Neuronal stem cell (in vitro differentiated cells): ENCODE measurements at regions not wholly inside any gene's neighbourhood (a gene's known extent, or its start where the extent isn't known, plus 50 kb on each side); places are given as distances from the start of the nearest gene placed in this dataset.

Source experiments
- DNase-seq: peaks from one replicate; pipeline ENCODE4 v3.0.0-alpha.2; 2013; ENCODE audit warnings: low spot score
- H2AFZ ChIP-seq: one replicate; pipeline ENCODE4 v1.6.1; 2013; ENCODE audit warnings: mild to moderate bottlenecking, low read length, inconsistent platforms
- H2AK5ac ChIP-seq: 2 replicates; pipeline ENCODE4 v1.6.1; 2013; ENCODE audit warnings: low read depth, mild to moderate bottlenecking, inconsistent platforms, low read length, moderate library complexity, mixed read lengths
- H2BK120ac ChIP-seq: 2 replicates; pipeline ENCODE4 v1.6.1; 2013; ENCODE audit warnings: low read depth, mild to moderate bottlenecking, inconsistent platforms, low read length, moderate library complexity, mixed read lengths
- H2BK12ac ChIP-seq: one replicate; pipeline ENCODE4 v1.6.1; 2013; ENCODE audit warnings: low read length, inconsistent platforms
- H2BK15ac ChIP-seq: 2 replicates; pipeline ENCODE4 v1.6.1; 2013; ENCODE audit warnings: mild to moderate bottlenecking, low read length, inconsistent platforms, mixed read lengths
- H2BK5ac ChIP-seq: one replicate; pipeline ENCODE4 v1.6.1; 2013; ENCODE audit warnings: inconsistent platforms, mild to moderate bottlenecking, low read length, moderate library complexity
- H3K14ac ChIP-seq: one replicate; pipeline ENCODE4 v1.6.1; 2013; ENCODE audit warnings: low read length, inconsistent platforms
- H3K18ac ChIP-seq: 2 replicates; pipeline ENCODE4 v1.6.1; 2013; ENCODE audit warnings: low read length, inconsistent platforms
- H3K23ac ChIP-seq: 2 replicates; pipeline ENCODE4 v1.6.1; 2013; ENCODE audit warnings: low read depth, mild to moderate bottlenecking, mixed read lengths, low read length, inconsistent platforms; ENCODE audit not compliant: poor library complexity
- H3K27ac ChIP-seq: replicated peaks from 3 replicates; pipeline ENCODE4 v1.5.1; 2013; ENCODE audit warnings: low read length, inconsistent platforms
- H3K27me3 ChIP-seq, 3 experiments: 2 replicates each; pipeline ENCODE4 v1.6.1; 2013; ENCODE audit warnings: low read length in 3 of 3, mild to moderate bottlenecking in 2 of 3, inconsistent platforms in 1 of 3, low read depth in 1 of 3, mixed read lengths in 1 of 3, moderate library complexity in 1 of 3; ENCODE audit not compliant: control insufficient read depth in 3 of 3, insufficient read depth in 3 of 3
- H3K36me3 ChIP-seq, 2 donors: replicated peaks in 1 of 2; 2 replicates each; pipeline ENCODE4 v1.6.1; 2013; ENCODE audit warnings: low read length in 2 of 2; ENCODE audit not compliant: control insufficient read depth in 2 of 2, insufficient read depth in 2 of 2
- H3K4ac ChIP-seq: 2 replicates; pipeline ENCODE4 v1.6.1; 2013; ENCODE audit warnings: inconsistent platforms, mild to moderate bottlenecking, low read length, moderate library complexity
- H3K4me1 ChIP-seq, 2 donors: 1 replicate in 1 of 2; 2 replicates in 1 of 2; pipeline ENCODE4 v1.6.1; 2013; ENCODE audit warnings: low read length in 2 of 2, low read depth in 1 of 2; ENCODE audit not compliant: control insufficient read depth in 2 of 2, insufficient read depth in 1 of 2
- H3K4me2 ChIP-seq: one replicate; pipeline ENCODE4 v1.6.1; 2013; ENCODE audit warnings: mild to moderate bottlenecking, low read length, inconsistent platforms; ENCODE audit not compliant: insufficient read depth, poor library complexity, severe bottlenecking
- H3K4me3 ChIP-seq, 2 donors: 2 replicates each; pipeline ENCODE4 v1.5.1; 2013; ENCODE audit warnings: low read length in 2 of 2, mild to moderate bottlenecking in 2 of 2, inconsistent platforms in 1 of 2, moderate library complexity in 1 of 2
- H3K79me1 ChIP-seq: one replicate; pipeline ENCODE4 v1.6.1; 2013; ENCODE audit warnings: low read depth, mild to moderate bottlenecking, inconsistent platforms, low read length, moderate library complexity
- H3K9ac ChIP-seq: one replicate; pipeline ENCODE4 v1.6.1; 2013; ENCODE audit warnings: mild to moderate bottlenecking, low read depth, low read length, inconsistent platforms; ENCODE audit not compliant: poor library complexity
- H3K9me3 ChIP-seq, 2 donors: replicated peaks in 1 of 2; 2 replicates each; pipeline versions ENCODE3 to v1.6.1; 2013; ENCODE audit warnings: low read length in 2 of 2, mild to moderate bottlenecking in 2 of 2, inconsistent platforms in 1 of 2, low read depth in 1 of 2, mixed read lengths in 1 of 2, moderate library complexity in 1 of 2; ENCODE audit not compliant: control insufficient read depth in 2 of 2, insufficient read depth in 1 of 2
- H4K8ac ChIP-seq: one replicate; pipeline ENCODE4 v1.6.1; 2013; ENCODE audit warnings: low read depth, mild to moderate bottlenecking, inconsistent platforms, low read length, moderate library complexity
- H4K91ac ChIP-seq: one replicate; pipeline ENCODE4 v1.6.1; 2013; ENCODE audit warnings: low read length, low read depth, mild to moderate bottlenecking, inconsistent platforms; ENCODE audit not compliant: poor library complexity
- WGBS, 2 donors: extraction: QIAGEN DNeasy Blood & Tissue Kit; methylation state at CpG; one replicate each; pipeline ENCODE4 v1.1.7; 2013; ENCODE audit warnings: missing lambda C conversion rate in 2 of 2, mixed read lengths in 1 of 2; ENCODE audit not compliant: insufficient read length in 2 of 2, insufficient replicate concordance in 1 of 2; ENCODE audit errors: extremely low coverage in 2 of 2; 5-methylcytosine and 5-hydroxymethylcytosine counted together

DNA sequence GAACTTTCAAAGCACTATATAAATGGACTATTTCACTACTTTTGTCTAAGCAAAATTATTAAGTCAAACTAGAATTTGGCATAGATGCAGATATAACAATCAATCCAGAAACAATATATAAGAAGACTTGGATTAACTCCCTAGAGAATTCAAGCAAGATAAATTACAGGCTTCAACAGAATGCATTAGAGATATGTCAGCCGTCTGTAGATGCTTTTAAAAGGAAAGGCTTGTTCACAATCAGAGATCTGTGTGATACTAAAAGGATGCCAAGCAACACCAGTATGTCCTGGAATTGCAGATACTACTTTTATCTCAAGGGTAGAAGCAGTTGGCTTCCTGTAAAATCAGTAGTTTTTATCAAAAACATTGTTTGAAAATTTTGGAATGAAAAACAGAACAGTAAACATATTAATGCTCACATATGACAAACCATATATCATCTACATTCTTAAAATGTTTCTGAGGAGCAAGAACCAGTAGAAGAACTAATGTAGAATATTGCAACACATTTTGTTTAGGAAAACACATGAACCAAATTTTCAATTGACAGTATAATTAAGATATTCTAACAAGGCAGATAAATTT lies 947.9 kb upstream of the LRRN3 start:
- no peak overlapping the region for H2BK15ac ChIP-seq
- no peak overlapping the region for H3K23ac ChIP-seq
- no peaks in the 10 kb centered on the region for H3K79me1 ChIP-seq
- no peak overlapping the region for H2BK5ac ChIP-seq
- no peak overlapping the region for H2BK120ac ChIP-seq
- no peak overlapping the region for H4K8ac ChIP-seq
- no peak overlapping the region for H2AK5ac ChIP-seq
- H3K4me1 ChIP-seq = no peaks in the 10 kb centered on the region
- H2AFZ ChIP-seq = no peak overlapping the region
- no peak overlapping the region for H3K4me2 ChIP-seq
- H2BK12ac ChIP-seq = no peak overlapping the region
- no peak overlapping the region for H3K14ac ChIP-seq
- no peaks in the 10 kb centered on the region for H3K36me3 ChIP-seq
- H3K27me3 ChIP-seq = no peaks in the 10 kb centered on the region
- H4K91ac ChIP-seq = no peak overlapping the region
- H3K27ac ChIP-seq = no peak overlapping the region
- H3K9ac ChIP-seq = no peak overlapping the region
- H3K4me3 ChIP-seq = no peak overlapping the region
- no peak for DNase-seq
- no peak overlapping the region for H3K18ac ChIP-seq
- H3K4ac ChIP-seq = no peak overlapping the region
- H3K9me3 ChIP-seq = peaks cover 2 to 3% of the 10 kb centered on the region in 2 donors
- WGBS, 2 donors = no CpG with 5 or more reads among the region's 1 CpG

DNA sequence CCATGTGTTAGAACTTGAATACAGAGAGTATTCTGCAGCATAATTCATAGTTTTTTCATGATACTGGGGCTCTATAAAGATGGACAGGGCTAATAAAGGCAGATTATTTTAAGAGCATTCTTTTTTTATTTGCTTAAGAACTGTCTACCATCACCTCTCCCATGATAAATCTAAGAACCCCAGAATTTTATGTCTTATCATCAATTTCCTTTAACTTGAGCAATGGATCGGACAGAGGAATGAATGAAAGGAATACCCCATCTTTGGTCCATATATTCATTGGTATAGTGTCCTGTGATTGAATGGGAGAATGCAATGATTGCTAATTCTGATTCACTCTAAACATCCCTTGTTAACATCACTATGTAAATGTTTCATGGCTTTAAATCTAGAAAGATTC lies 946.3 kb upstream of the LRRN3 start:
- Histone ChIP-seq H3K79me1 (no peaks in the 10 kb centered on the region), H2AK5ac (no peak overlapping the region), H3K9ac (no peak overlapping the region), H3K4me2 (no peak overlapping the region), H3K4me1 (no peaks in the 10 kb centered on the region), H3K36me3 (no peaks in the 10 kb centered on the region), H3K14ac (no peak overlapping the region), H3K4ac (no peak overlapping the region), H4K8ac (no peak overlapping the region), H2BK5ac (no peak overlapping the region), H3K9me3 (peaks cover 11 to 18% of the 10 kb centered on the region in 2 donors), H3K23ac (no peak overlapping the region), H2BK12ac (no peak overlapping the region), H3K18ac (no peak overlapping the region), H2AFZ (no peak overlapping the region), H3K27ac (no peak overlapping the region), H3K27me3 (no peaks in the 10 kb centered on the region), H2BK15ac (no peak overlapping the region), H2BK120ac (no peak overlapping the region), H4K91ac (no peak overlapping the region), H3K4me3 (no peak overlapping the region)
- DNase-seq = no peak
- no CpG with 5 or more reads among the region's 1 CpG for WGBS, 2 donors

- WGBS, 2 donors = no CpG with 5 or more reads among the region's 6 CpGs
- no peak overlapping the region for H3K4me3 ChIP-seq
Observed at GRCh38 chr7:110148054-110148453, 942.9 kb upstream of the LRRN3 start.

GRCh38 chr7:110153222-110153621 lies 937.7 kb upstream of the LRRN3 start:
- no peak overlapping the region for H2AK5ac ChIP-seq
- DNase-seq = no peak
- no peaks in the 10 kb centered on the region for H3K27me3 ChIP-seq
- no peak overlapping the region for H3K4ac ChIP-seq
- no peak overlapping the region for H3K18ac ChIP-seq
- no peak overlapping the region for H3K23ac ChIP-seq
- no peaks in the 10 kb centered on the region for H3K4me1 ChIP-seq
- H4K8ac ChIP-seq = no peak overlapping the region
- no peak overlapping the region for H2BK15ac ChIP-seq
- no peak overlapping the region for H2BK120ac ChIP-seq
- no peak overlapping the region for H3K4me2 ChIP-seq
- no peaks in the 10 kb centered on the region for H3K79me1 ChIP-seq
- H3K9ac ChIP-seq = no peak overlapping the region
- H3K14ac ChIP-seq = no peak overlapping the region
- H3K4me3 ChIP-seq = no peak overlapping the region
- no CpG with 5 or more reads among the region's 3 CpGs for WGBS, 2 donors
- peaks cover 8 to 13% of the 10 kb centered on the region in 2 donors for H3K9me3 ChIP-seq
- H3K27ac ChIP-seq = no peak overlapping the region
- H4K91ac ChIP-seq = no peak overlapping the region
- no peak overlapping the region for H2BK5ac ChIP-seq
- H2BK12ac ChIP-seq = no peak overlapping the region
- H2AFZ ChIP-seq = no peak overlapping the region
- H3K36me3 ChIP-seq = no peaks in the 10 kb centered on the region

More at GRCh38 chr7:110148054-110148453, 942.9 kb upstream of the LRRN3 start:
- H3K9ac ChIP-seq = no peak overlapping the region
- H3K79me1 ChIP-seq = no peaks in the 10 kb centered on the region
- H4K91ac ChIP-seq = no peak overlapping the region
- no peaks in the 10 kb centered on the region for H3K36me3 ChIP-seq
- no peak overlapping the region for H2BK5ac ChIP-seq
- H3K14ac ChIP-seq = no peak overlapping the region
- DNase-seq = no peak
- H2AFZ ChIP-seq = no peak overlapping the region
- no peak overlapping the region for H3K4me2 ChIP-seq
- H3K27me3 ChIP-seq = no peaks in the 10 kb centered on the region
- H3K4ac ChIP-seq = no peak overlapping the region
- H2BK12ac ChIP-seq = no peak overlapping the region
- H4K8ac ChIP-seq = no peak overlapping the region
- H3K9me3 ChIP-seq = peaks cover 11 to 18% of the 10 kb centered on the region in 2 donors
- H2AK5ac ChIP-seq = no peak overlapping the region
- H3K18ac ChIP-seq = no peak overlapping the region
- H2BK120ac ChIP-seq = no peak overlapping the region
- no peaks in the 10 kb centered on the region for H3K4me1 ChIP-seq
- no peak overlapping the region for H3K23ac ChIP-seq
- H2BK15ac ChIP-seq = no peak overlapping the region
- H3K27ac ChIP-seq = no peak overlapping the region
